Stimulated activated CD8-positive, alpha-beta memory T cell treated with anti-CD3 and anti-CD28 coated beads, Interleukin-7, amount 100 ng/mL, for 1 hour (primary cell): ENCODE measurements at regions not wholly inside any gene's neighbourhood (a gene's known extent, or its start where the extent isn't known, plus 50 kb on each side); places are given as distances from the start of the nearest gene placed in this dataset.

ENCODE experiments used
- DNase-seq, 2 donors: peaks; one replicate each; pipeline ENCODE4 v3.0.0-alpha.2; 2020; ENCODE audit warnings: low read depth in 2 of 2

GRCh38 chr4:19910861-19911525, 340.7 kb upstream of the SLIT2 start:
- DNase-seq = no peak

- DNase-seq = no peak
Measured at GRCh38 chr4:19905024-19905423, 346.7 kb upstream of the SLIT2 start.

GRCh38 chr4:19888587-19888986, 363.1 kb upstream of the SLIT2 start:
- DNase-seq = no peak

- DNase-seq = no peak
Measured at GRCh38 chr4:19883841-19884240, 367.9 kb upstream of the SLIT2 start.

- no peak for DNase-seq
Measured at GRCh38 chr4:19880206-19880605, 371.5 kb upstream of the SLIT2 start.

- no peak for DNase-seq
Measured at GRCh38 chr4:19879330-19879729, 372.4 kb upstream of the SLIT2 start.

GRCh38 chr4:19857991-19858390, 393.7 kb upstream of the SLIT2 start:
- DNase-seq = no peak

GRCh38 chr4:19857380-19857779, 394.3 kb upstream of the SLIT2 start:
- no peak for DNase-seq

GRCh38 chr4:19850909-19851308, 400.8 kb upstream of the SLIT2 start:
- DNase-seq = no peak

GRCh38 chr4:19844446-19844845, 407.3 kb upstream of the SLIT2 start:
- DNase-seq = no peak

GRCh38 chr4:19842471-19842870, 409.2 kb upstream of the SLIT2 start:
- no peak for DNase-seq

GRCh38 chr4:19838858-19839257, 412.8 kb upstream of the SLIT2 start:
- no peak for DNase-seq

- DNase-seq = no peak
Measured at GRCh38 chr4:19835429-19835828, 416.3 kb upstream of the SLIT2 start.

GRCh38 chr4:19832411-19832810, 419.3 kb upstream of the SLIT2 start:
- DNase-seq = no peak

GRCh38 chr4:19831644-19832285, 419.9 kb upstream of the SLIT2 start:
- DNase-seq = no peak

GRCh38 chr4:19829101-19829500, 422.6 kb upstream of the SLIT2 start:
- DNase-seq = no peak

GRCh38 chr4:19823781-19824180, 427.9 kb upstream of the SLIT2 start:
- no peak for DNase-seq

- DNase-seq = no peak
Measured at GRCh38 chr4:19819737-19820136, 432.0 kb upstream of the SLIT2 start.

GRCh38 chr4:19809989-19810388, 441.7 kb upstream of the SLIT2 start:
- no peak for DNase-seq

GRCh38 chr4:19807505-19807904, 444.2 kb upstream of the SLIT2 start:
- DNase-seq = no peak

GRCh38 chr4:19806865-19807264, 444.8 kb upstream of the SLIT2 start:
- DNase-seq = no peak

- no peak for DNase-seq
Measured at GRCh38 chr4:19803406-19803805, 448.3 kb upstream of the SLIT2 start.

- no peak for DNase-seq
Measured at GRCh38 chr4:19793831-19794230, 457.9 kb upstream of the SLIT2 start.
